ENCODE measurements at regions not wholly inside any gene's neighbourhood (a gene's known extent, or its start where the extent isn't known, plus 50 kb on each side); places are given as distances from the start of the nearest gene placed in this dataset. TPM values are rescaled to one million over a fixed set of nuclear protein-coding genes. Genes with fewer than 3 reads are reported as not detected.
A peak's percentile ranks its signal among the peaks of the same experiment; 100 is the strongest.
"Not testable (repeated sequence)": the region's sequence is repeated elsewhere in the genome, so short reads cannot be mapped to it uniquely, and the experiment has no call there.

- FAIRE-seq; H3K27ac ChIP-seq (ENCODE audit: insufficient read depth, low read depth, low read length); dilution Hi-C loops (cut with MboI; ENCODE audit: extremely low pct_ligation_motif_present, low sequenced_read_pairs); H3K27me3 ChIP-seq (ENCODE audit: control insufficient read depth in 2 of 2, insufficient read depth in 2 of 2, low read length in 2 of 2); H3K4me2 ChIP-seq (ENCODE audit: insufficient read depth, low read length); BruUV-seq (replicated peaks); H3K36me3 ChIP-seq (ENCODE audit: control insufficient read depth in 2 of 2, extremely low read depth in 1 of 2, insufficient read depth in 2 of 2, low read length in 2 of 2); H3K4me3 ChIP-seq (replicated peaks in 1 of 3; ENCODE audit: insufficient read depth in 1 of 3, low read depth in 1 of 3, low read length in 3 of 3); H3K4me1 ChIP-seq (ENCODE audit: control insufficient read depth, extremely low read depth, insufficient read depth, low read length); H4K20me1 ChIP-seq (replicated peaks; ENCODE audit: control insufficient read depth, extremely low read depth, insufficient read depth, low read length); H3K79me2 ChIP-seq (ENCODE audit: control insufficient read depth, insufficient read depth, low read length); H3K9ac ChIP-seq (replicated peaks; ENCODE audit: extremely low read depth, insufficient read depth, low read length); CTCF ChIA-PET; H2AFZ ChIP-seq (ENCODE audit: low read depth, low read length); intact Hi-C loops (cut with micrococcal nuclease); H3K9me1 ChIP-seq (replicated peaks; ENCODE audit: control insufficient read depth, extremely low read depth, insufficient read depth, low read length); POLR2A ChIA-PET: not testable (repeated sequence)
- peaks cover 25% of the 10 kb centered on the region for H3K9me3 ChIP-seq (replicated peaks; ENCODE audit: control insufficient read depth, insufficient read depth, low read length)
- peak; percentile 37 for DNase-seq (ENCODE audit: low read depth, low spot score)
Measured at GRCh38 chr16:34097326-34097725, 637.9 kb downstream of the TP53TG3F start.

DNA sequence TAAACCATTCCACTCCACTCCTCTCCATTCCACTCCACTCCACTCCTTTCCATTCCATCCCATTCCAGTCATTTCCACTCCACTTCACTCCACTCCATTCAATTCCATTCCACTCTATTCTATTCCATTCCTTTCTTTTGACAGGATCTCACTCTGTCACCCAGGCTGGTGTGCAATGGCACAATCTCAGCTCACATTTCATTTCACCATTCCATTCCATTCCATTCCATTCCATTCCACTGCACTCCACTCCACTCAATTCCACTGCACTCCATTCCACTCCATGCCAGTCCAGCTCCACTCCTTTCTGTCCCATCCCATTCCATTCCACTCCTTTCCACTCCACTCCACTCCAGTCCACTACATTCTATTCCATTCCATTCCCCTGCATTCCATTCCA is 638.6 kb downstream of the TP53TG3F start:
- CTCF ChIA-PET; dilution Hi-C loops (cut with MboI; ENCODE audit: extremely low pct_ligation_motif_present, low sequenced_read_pairs): not testable (repeated sequence)

GRCh38 chr16:34099028-34099427 is 639.6 kb downstream of the TP53TG3F start:
- H3K36me3 ChIP-seq (ENCODE audit: control insufficient read depth in 2 of 2, extremely low read depth in 1 of 2, insufficient read depth in 2 of 2, low read length in 2 of 2); dilution Hi-C loops (cut with MboI; ENCODE audit: extremely low pct_ligation_motif_present, low sequenced_read_pairs); H3K9ac ChIP-seq (replicated peaks; ENCODE audit: extremely low read depth, insufficient read depth, low read length); H4K20me1 ChIP-seq (replicated peaks; ENCODE audit: control insufficient read depth, extremely low read depth, insufficient read depth, low read length); FAIRE-seq; H2AFZ ChIP-seq (ENCODE audit: low read depth, low read length); CTCF ChIA-PET; POLR2A ChIA-PET; H3K79me2 ChIP-seq (ENCODE audit: control insufficient read depth, insufficient read depth, low read length); intact Hi-C loops (cut with micrococcal nuclease); BruUV-seq (replicated peaks); H3K27me3 ChIP-seq (ENCODE audit: control insufficient read depth in 2 of 2, insufficient read depth in 2 of 2, low read length in 2 of 2); H3K4me2 ChIP-seq (ENCODE audit: insufficient read depth, low read length); H3K4me1 ChIP-seq (ENCODE audit: control insufficient read depth, extremely low read depth, insufficient read depth, low read length); H3K9me1 ChIP-seq (replicated peaks; ENCODE audit: control insufficient read depth, extremely low read depth, insufficient read depth, low read length); DNase-seq (ENCODE audit: low read depth, low spot score); H3K27ac ChIP-seq (ENCODE audit: insufficient read depth, low read depth, low read length); H3K4me3 ChIP-seq (replicated peaks in 1 of 3; ENCODE audit: insufficient read depth in 1 of 3, low read depth in 1 of 3, low read length in 3 of 3): not testable (repeated sequence)
- H3K9me3 ChIP-seq (replicated peaks; ENCODE audit: control insufficient read depth, insufficient read depth, low read length): peaks cover 22% of the 10 kb centered on the region

More for the DNA sequence above, 638.6 kb downstream of the TP53TG3F start:
- H3K9ac ChIP-seq (replicated peaks; ENCODE audit: extremely low read depth, insufficient read depth, low read length); H3K4me1 ChIP-seq (ENCODE audit: control insufficient read depth, extremely low read depth, insufficient read depth, low read length); H3K4me3 ChIP-seq (replicated peaks in 1 of 3; ENCODE audit: insufficient read depth in 1 of 3, low read depth in 1 of 3, low read length in 3 of 3); H4K20me1 ChIP-seq (replicated peaks; ENCODE audit: control insufficient read depth, extremely low read depth, insufficient read depth, low read length); H3K9me1 ChIP-seq (replicated peaks; ENCODE audit: control insufficient read depth, extremely low read depth, insufficient read depth, low read length); FAIRE-seq; H3K27ac ChIP-seq (ENCODE audit: insufficient read depth, low read depth, low read length); DNase-seq (ENCODE audit: low read depth, low spot score); BruUV-seq (replicated peaks); H3K27me3 ChIP-seq (ENCODE audit: control insufficient read depth in 2 of 2, insufficient read depth in 2 of 2, low read length in 2 of 2); H3K79me2 ChIP-seq (ENCODE audit: control insufficient read depth, insufficient read depth, low read length); intact Hi-C loops (cut with micrococcal nuclease); POLR2A ChIA-PET; H3K36me3 ChIP-seq (ENCODE audit: control insufficient read depth in 2 of 2, extremely low read depth in 1 of 2, insufficient read depth in 2 of 2, low read length in 2 of 2); H2AFZ ChIP-seq (ENCODE audit: low read depth, low read length); H3K4me2 ChIP-seq (ENCODE audit: insufficient read depth, low read length): not testable (repeated sequence)
- peaks cover 25% of the 10 kb centered on the region for H3K9me3 ChIP-seq (replicated peaks; ENCODE audit: control insufficient read depth, insufficient read depth, low read length)

Small RNA genes in the stretch of these regions (small RNA-seq; reads per million reads assigned to genes)
- gene AC133561.3 (ENCODE audit: insufficient read depth, insufficient read length, low read depth, low replicate concordance) (not detected), gene AC133561.4 (ENCODE audit: insufficient read depth, insufficient read length, low read depth, low replicate concordance) (not detected), gene AC140658.4 (ENCODE audit: insufficient read depth, insufficient read length, low read depth, low replicate concordance) (not detected)

Measured in endothelial cell of umbilical vein (primary cell).